Activated CD4-positive, alpha-beta T cell treated with anti-CD3 and anti-CD28 coated beads for 1 hour (primary cell): ENCODE measurements at regions not wholly inside any gene's neighbourhood (a gene's known extent, or its start where the extent isn't known, plus 50 kb on each side); places are given as distances from the start of the nearest gene placed in this dataset.

ENCODE experiments used
- DNase-seq: peaks from one replicate; pipeline ENCODE4 v3.0.0-alpha.2; 2020

- no peak for DNase-seq
Observed at GRCh38 chr21:27190601-27191000, 223.7 kb upstream of the ADAMTS5 start.

- no peak for DNase-seq
Observed at GRCh38 chr21:27189870-27190269, 223.0 kb upstream of the ADAMTS5 start.

GRCh38 chr21:27173053-27173452, 206.2 kb upstream of the ADAMTS5 start:
- DNase-seq: no peak

GRCh38 chr21:27171707-27172106, 204.8 kb upstream of the ADAMTS5 start:
- no peak for DNase-seq

- no peak for DNase-seq
Observed at GRCh38 chr21:27168084-27168483, 201.2 kb upstream of the ADAMTS5 start.

GRCh38 chr21:27164208-27165177, 197.6 kb upstream of the ADAMTS5 start:
- DNase-seq: no peak

- no peak for DNase-seq
Observed at GRCh38 chr21:27158967-27159366, 192.1 kb upstream of the ADAMTS5 start.

GRCh38 chr21:27157097-27157496, 190.2 kb upstream of the ADAMTS5 start:
- DNase-seq: no peak

GRCh38 chr21:27156666-27157065, 189.8 kb upstream of the ADAMTS5 start:
- DNase-seq: no peak

- DNase-seq: no peak
Observed at GRCh38 chr21:27155130-27155500, 188.2 kb upstream of the ADAMTS5 start.

- DNase-seq: no peak
Observed at GRCh38 chr21:27154451-27155129, 187.7 kb upstream of the ADAMTS5 start.

GRCh38 chr21:27152996-27153395, 186.1 kb upstream of the ADAMTS5 start:
- DNase-seq: no peak

GRCh38 chr21:27149034-27149433, 182.1 kb upstream of the ADAMTS5 start:
- DNase-seq: no peak

GRCh38 chr21:27146268-27146667, 179.4 kb upstream of the ADAMTS5 start:
- no peak for DNase-seq

- no peak for DNase-seq
Observed at GRCh38 chr21:27145134-27145798, 178.4 kb upstream of the ADAMTS5 start.

GRCh38 chr21:27143476-27143875, 176.6 kb upstream of the ADAMTS5 start:
- no peak for DNase-seq

- no peak for DNase-seq
Observed at GRCh38 chr21:27139526-27139925, 172.6 kb upstream of the ADAMTS5 start.

GRCh38 chr21:27134516-27134915, 167.6 kb upstream of the ADAMTS5 start:
- no peak for DNase-seq

- no peak for DNase-seq
Observed at GRCh38 chr21:27132266-27132665, 165.4 kb upstream of the ADAMTS5 start.

GRCh38 chr21:27130154-27130553, 163.3 kb upstream of the ADAMTS5 start:
- no peak for DNase-seq

GRCh38 chr21:27129694-27130093, 162.8 kb upstream of the ADAMTS5 start:
- DNase-seq: no peak

- DNase-seq: no peak
Observed at GRCh38 chr21:27129215-27129614, 162.3 kb upstream of the ADAMTS5 start.

- no peak for DNase-seq
Observed at GRCh38 chr21:27126140-27126539, 159.3 kb upstream of the ADAMTS5 start.

- no peak for DNase-seq
Observed at GRCh38 chr21:27122686-27123085, 155.8 kb upstream of the ADAMTS5 start.
